K562 (cell line): ENCODE measurements at regions not wholly inside any gene's neighbourhood (a gene's known extent, or its start where the extent isn't known, plus 50 kb on each side); places are given as distances from the start of the nearest gene placed in this dataset.

Experiments
- ATAC-seq: fragments of 200-7000 bp; cut with Tn5 transposase; 3 replicates; pipeline ENCODE4 v1.9.1; 2020; ENCODE audit warnings: moderate library complexity
- BruUV-seq: library from RNA; stranded (reverse); fragments of 400-500 nt; replicated peaks from 2 replicates; lab custom pipeline; 2021; lab: Mats Ljungman, UMichigan
- CTCF ChIA-PET: fragments of 300-600 bp; formaldehyde crosslinking; extraction: SDS; loops from one replicate; lab custom pipeline; 2021; ENCODE audit warnings: low intra/inter-chr PET ratio; lab: Yijun Ruan, JAX
- POLR2A ChIA-PET: fragments of 300-600, 350-650 bp; sonication (Branson Sonifier 250); formaldehyde crosslinking; extraction: SDS; loops from one replicate; lab custom pipeline; 2021; ENCODE audit warnings: antibody characterized with exemption, inconsistent platforms; lab: Yijun Ruan, JAX
- DNase-seq, 4 experiments: peaks; one replicate each; pipeline versions ENCODE4 v3.0.0 to v3.0.0-alpha.2; 2011 to 2018; ENCODE audit warnings: low spot score in 3 of 4, mixed read lengths in 3 of 4; ENCODE audit errors: extremely low read depth in 1 of 4
- FAIRE-seq: peaks from 2 replicates; lab custom pipeline; 2011; peaks lifted over from hg19 to GRCh38; lab: Jason Lieb, UNC
- H2AFZ ChIP-seq: 2 replicates; pipeline ENCODE4 v1.6.0; 2011; ENCODE audit warnings: low read depth, low read length, control low read depth, inconsistent platforms
- H3K27ac ChIP-seq: fragments of 200-600 bp; 3 replicates; pipeline ENCODE4 v1.8.0; 2011; ENCODE audit warnings: low read depth, mild to moderate bottlenecking, control low read depth, inconsistent platforms, low read length, moderate library complexity, mixed read lengths; ENCODE audit errors: extremely low read depth
- H3K27me3 ChIP-seq, 2 experiments: fragments of 300-600 bp in 1 of 2; 2 replicates in 1 of 2; 3 replicates in 1 of 2; pipeline versions ENCODE4 v1.6.0 to v1.8.0; 2011; ENCODE audit warnings: inconsistent platforms in 2 of 2, low read length in 2 of 2, mild to moderate bottlenecking in 1 of 2, mixed read lengths in 1 of 2, moderate library complexity in 1 of 2; ENCODE audit not compliant: control insufficient read depth in 2 of 2, insufficient read depth in 2 of 2
- H3K36me3 ChIP-seq: fragments of 300-600 bp; 3 replicates; pipeline ENCODE4 v1.8.0; 2011; ENCODE audit warnings: mild to moderate bottlenecking, low read length, inconsistent platforms; ENCODE audit not compliant: control insufficient read depth, insufficient read depth
- H3K4me1 ChIP-seq, 2 experiments: fragments of 200-600 bp in 1 of 2; replicated peaks in 1 of 2; 2 replicates in 1 of 2; 3 replicates in 1 of 2; pipeline versions ENCODE4 v1.5.1 to v1.8.0; 2011; ENCODE audit warnings: inconsistent platforms in 2 of 2, low read length in 2 of 2, mild to moderate bottlenecking in 1 of 2, mixed read lengths in 1 of 2, moderate library complexity in 1 of 2; ENCODE audit not compliant: control insufficient read depth in 2 of 2, insufficient read depth in 2 of 2
- H3K4me2 ChIP-seq: 2 replicates; pipeline ENCODE4 v1.6.1; 2011; ENCODE audit warnings: low read length, control low read depth, inconsistent platforms, mixed read lengths; ENCODE audit not compliant: insufficient read depth
- H3K4me3 ChIP-seq: fragments of 200-600 bp; sonication (generic), shearing (Covaris generic); 2 replicates; pipeline ENCODE4 v1.5.1; 2016; ENCODE audit warnings: control low read depth, inconsistent platforms
- H3K79me2 ChIP-seq: fragments of 200-600 bp; 3 replicates; pipeline ENCODE4 v1.8.0; 2011; ENCODE audit warnings: low read length, inconsistent platforms; ENCODE audit not compliant: control insufficient read depth, insufficient read depth
- H3K9ac ChIP-seq, 2 experiments: 2 replicates each; pipeline versions ENCODE4 v1.6.0 to v1.6.1; 2011; ENCODE audit warnings: low read depth in 2 of 2, low read length in 2 of 2, control low read depth in 1 of 2, inconsistent platforms in 1 of 2, mild to moderate bottlenecking in 1 of 2, mixed read lengths in 1 of 2; ENCODE audit not compliant: insufficient read depth in 1 of 2
- H3K9me1 ChIP-seq: one replicate; pipeline ENCODE4 v1.6.0; 2011; ENCODE audit warnings: inconsistent platforms, mild to moderate bottlenecking, low read length, moderate library complexity; ENCODE audit not compliant: control insufficient read depth, insufficient read depth
- H3K9me3 ChIP-seq: replicated peaks from 2 replicates; pipeline ENCODE4 v1.5.1; 2011; ENCODE audit warnings: low read depth, low read length, inconsistent platforms; ENCODE audit not compliant: control insufficient read depth, insufficient read depth
- H4K20me1 ChIP-seq: replicated peaks from 2 replicates; pipeline ENCODE4 v1.6.1; 2011; ENCODE audit warnings: low read length, inconsistent platforms, mixed read lengths; ENCODE audit not compliant: control insufficient read depth, insufficient read depth
- MAX ChIP-seq: sonication (generic); formaldehyde crosslinking; IDR thresholded peaks from 2 replicates; pipeline ENCODE4 v1.9.0; 2022; ENCODE audit warnings: mild to moderate bottlenecking, missing genetic modification reagents
- NR1H2 ChIP-seq: sonication (generic); formaldehyde crosslinking; IDR thresholded peaks from 2 replicates; pipeline ENCODE4 v1.4.0; 2020; ENCODE audit warnings: mild to moderate bottlenecking, missing genetic modification reagents
- PML ChIP-seq: IDR thresholded peaks from 2 replicates; pipeline ENCODE4 v1.6.1; 2012; ENCODE audit warnings: low read length, inconsistent platforms
- SMAD4 ChIP-seq: fragments of 250-450 bp; sonication (Bioruptor Pico); conservative IDR thresholded peaks from 2 replicates; pipeline ENCODE4 v1.8.0; 2021; ENCODE audit warnings: inconsistent platforms, mild to moderate bottlenecking, moderate library complexity
- STAT6 ChIP-seq: sonication (generic); formaldehyde crosslinking; IDR thresholded peaks from 2 replicates; pipeline ENCODE4 v1.8.1; 2023; ENCODE audit warnings: mild to moderate bottlenecking, missing genetic modification reagents
- THAP12 ChIP-seq: fragments of 250-450 bp; sonication (Bioruptor Pico); IDR thresholded peaks from 2 replicates; pipeline ENCODE4 v1.9.0; 2021; ENCODE audit warnings: mild to moderate bottlenecking, inconsistent platforms
- WGBS: fragments of 100-300 bp; shearing (Covaris generic); methylation state at CpG from one replicate; pipeline ENCODE4 v1.1.6; 2016; ENCODE audit warnings: low coverage, mixed read lengths; ENCODE audit not compliant: insufficient coverage; ENCODE audit errors: missing lambda C conversion rate; 5-methylcytosine and 5-hydroxymethylcytosine counted together
- in situ Hi-C: fragments of 300-500 bp; cut with MboI; formaldehyde crosslinking; loops from 4 replicates; pipeline ENCODE4 v1.15.0; 2018; ENCODE audit warnings: inconsistent platforms, mixed read lengths
- intact Hi-C: fragments of 100-400 bp; cut with micrococcal nuclease; formaldehyde crosslinking; loops from 2 replicates; pipeline ENCODE4 v1.14.2; 2022

- WGBS, result 0% methylated on average over 2 of the region's 2 CpGs
- Histone ChIP-seq H2AFZ (no peak overlapping the region), H3K9me1 (no peaks in the 10 kb centered on the region), H3K9me3 (no peaks in the 10 kb centered on the region), H3K79me2 (no peaks in the 10 kb centered on the region), H3K4me2 (no peak overlapping the region), H3K36me3 (no peaks in the 10 kb centered on the region), H3K27ac (no peak overlapping the region), H4K20me1 (no peaks in the 10 kb centered on the region), H3K27me3 (no peaks in the 10 kb centered on the region), H3K4me3 (no peak overlapping the region), H3K9ac (no peak overlapping the region), H3K4me1 (no peaks in the 10 kb centered on the region)
- no TSS peak for BruUV-seq
- CTCF ChIA-PET, result no interaction called here
- no peak for ATAC-seq
- TF ChIP-seq THAP12 (no peak), PML (no peak), NR1H2 (CRISPR knock-in tag) (no peak), STAT6 (CRISPR knock-in tag) (no peak), MAX (CRISPR knock-in tag) (no peak), SMAD4 (CRISPR knock-in tag) (no peak)
- no peak for DNase-seq
- no peak for FAIRE-seq
- POLR2A ChIA-PET, result no interaction called here
- intact Hi-C loops (no loop called here), in situ Hi-C loops (no loop called here)
These were observed 190.3 kb upstream of the NR3C2 start for GRCh38 chr4:148632476-148632875.
